GM12891 (cell line): ENCODE measurements at regions not wholly inside any gene's neighbourhood (a gene's known extent, or its start where the extent isn't known, plus 50 kb on each side); places are given as distances from the start of the nearest gene placed in this dataset.

ENCODE experiments used
- DNase-seq: peaks from one replicate; pipeline ENCODE4 v3.0.0; 2011; ENCODE audit warnings: low spot score; ENCODE audit not compliant: insufficient read length
- FAIRE-seq: peaks from 2 replicates; lab custom pipeline; 2011; peaks lifted over from hg19 to GRCh38; lab: Jason Lieb, UNC
- PAX5 ChIP-seq: IDR thresholded peaks from 2 replicates; pipeline ENCODE4 v1.6.1; 2011; ENCODE audit warnings: low read length, moderate library complexity, mild to moderate bottlenecking; ENCODE audit not compliant: insufficient read depth, severe bottlenecking
- POLR2A ChIP-seq: IDR thresholded peaks from 2 replicates; pipeline ENCODE4 v1.6.1; 2011; ENCODE audit warnings: low read depth, low read length, control low read depth
- POLR2AphosphoS5 ChIP-seq: IDR thresholded peaks from 2 replicates; pipeline ENCODE4 v1.6.1; 2011; ENCODE audit warnings: low read depth, low read length, control low read depth
- POU2F2 ChIP-seq: IDR thresholded peaks from 2 replicates; pipeline ENCODE4 v1.6.1; 2011; ENCODE audit warnings: low read depth, mild to moderate bottlenecking, control low read depth, low read length, moderate library complexity
- SPI1 ChIP-seq: IDR thresholded peaks from 2 replicates; pipeline ENCODE4 v1.6.1; 2011; ENCODE audit warnings: low read depth, low read length, control low read depth
- TAF1 ChIP-seq: IDR thresholded peaks from 2 replicates; pipeline ENCODE4 v1.6.1; 2011; ENCODE audit warnings: low read depth, low read length, control low read depth

GRCh38 chr4:28942631-28943030, 1777.5 kb upstream of the PCDH7 start:
- no peak for DNase-seq
- TF ChIP-seq POU2F2 (no peak), POLR2A (no peak), POLR2AphosphoS5 (no peak), TAF1 (no peak), PAX5 (no peak), SPI1 (no peak)
- no peak for FAIRE-seq

DNA sequence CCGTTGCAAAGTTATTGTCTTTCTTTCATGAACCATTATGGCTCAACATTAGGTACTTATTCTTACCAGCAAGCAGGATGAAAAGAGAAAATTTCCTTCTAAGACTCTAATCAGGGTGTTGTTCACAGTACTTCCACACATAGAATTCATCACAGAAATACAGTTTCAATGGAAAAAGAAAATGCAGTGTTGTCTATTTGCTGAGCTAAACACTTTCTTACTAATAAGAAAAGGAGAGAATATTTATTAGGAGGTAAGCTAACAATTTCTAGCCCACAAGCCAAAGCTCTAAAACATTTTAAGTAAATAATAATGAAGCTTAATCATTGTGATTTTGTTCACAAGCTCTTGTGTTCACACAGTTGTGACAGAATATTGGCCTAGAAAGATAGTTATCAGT, 1772.8 kb upstream of the PCDH7 start:
- FAIRE-seq (no peak), DNase-seq (no peak)
- TF ChIP-seq POLR2AphosphoS5 (no peak), TAF1 (no peak)

- TF ChIP-seq PAX5 = no peak
- FAIRE-seq (no peak), DNase-seq (no peak)
Measured at GRCh38 chr4:28948501-28948900, 1771.7 kb upstream of the PCDH7 start.

GRCh38 chr4:28966982-28967381, 1753.2 kb upstream of the PCDH7 start:
- DNase-seq = no peak
- no peak for FAIRE-seq
- TF ChIP-seq POU2F2 (no peak), TAF1 (no peak), SPI1 (no peak), POLR2AphosphoS5 (no peak), POLR2A (no peak), PAX5 (no peak)

DNA sequence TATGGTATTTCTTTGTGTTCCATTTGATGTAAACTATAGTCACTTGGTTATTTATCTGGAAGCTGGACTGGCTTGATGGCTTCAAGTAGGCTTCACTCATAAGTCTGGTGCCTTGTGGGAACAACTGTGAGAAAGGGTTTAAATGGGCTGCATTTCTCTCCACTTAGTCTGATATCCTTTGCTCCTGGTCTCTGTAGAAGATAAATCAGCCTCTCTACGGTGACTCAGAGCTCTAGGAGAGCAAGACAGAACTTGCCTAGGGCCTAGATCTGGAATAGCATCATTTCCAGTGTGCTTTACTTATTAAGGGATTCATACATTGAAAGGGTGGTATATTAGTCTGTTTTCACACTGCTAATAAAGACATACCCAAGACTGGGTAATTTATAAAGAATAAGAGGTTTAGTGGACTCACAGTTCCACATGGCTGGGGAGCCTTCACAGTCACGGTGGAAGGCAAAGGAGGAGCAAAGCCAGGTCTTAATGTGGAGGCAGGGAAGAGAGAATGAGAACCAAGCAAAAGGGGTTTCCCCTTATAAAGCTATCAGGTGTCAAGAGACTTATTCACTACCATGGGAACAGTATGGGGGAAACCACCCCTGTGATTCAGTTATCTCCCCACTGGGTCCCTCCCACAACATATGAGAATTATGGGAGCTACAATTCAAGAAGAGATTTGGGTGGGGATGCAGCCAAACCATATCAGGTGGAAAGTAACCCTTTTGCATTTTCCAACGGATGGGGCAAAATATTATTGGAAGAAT, 1746.4 kb upstream of the PCDH7 start:
- DNase-seq (no peak), FAIRE-seq (no peak)
- TF ChIP-seq TAF1 (no peak), PAX5 (no peak), POU2F2 (no peak), POLR2A (no peak), SPI1 (no peak)

- TF ChIP-seq PAX5 = no peak
- TF ChIP-seq POLR2A = no peak
- no peak for TF ChIP-seq TAF1
- TF ChIP-seq POLR2AphosphoS5 = no peak
- no peak for TF ChIP-seq POU2F2
- TF ChIP-seq SPI1 = no peak
- FAIRE-seq (no peak), DNase-seq (no peak)
Measured at GRCh38 chr4:28976369-28976768, 1743.8 kb upstream of the PCDH7 start.

DNA sequence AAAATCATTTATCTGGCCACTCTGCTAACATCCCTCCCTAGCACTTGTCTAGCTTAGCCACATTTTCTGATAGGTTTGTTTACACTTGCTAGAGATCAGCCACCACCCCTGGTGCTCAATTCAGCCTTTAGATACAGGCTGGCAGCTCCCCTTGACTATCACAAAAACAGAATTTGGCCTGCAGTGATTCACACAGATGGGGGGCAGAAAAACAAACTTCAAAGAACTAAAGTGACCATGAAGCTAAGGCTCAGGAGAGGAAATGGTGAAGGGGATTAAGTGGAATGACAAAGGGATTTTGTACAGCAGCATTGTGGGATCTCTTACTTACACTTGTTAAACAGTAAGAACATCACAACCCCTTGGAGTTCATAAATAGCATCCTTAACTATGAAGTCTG, 1718.0 kb upstream of the PCDH7 start:
- DNase-seq = no peak
- no peak for FAIRE-seq
- no peak for TF ChIP-seq TAF1
- no peak for TF ChIP-seq POLR2AphosphoS5
- no peak for TF ChIP-seq POU2F2
- no peak for TF ChIP-seq SPI1
- TF ChIP-seq PAX5 = no peak
- TF ChIP-seq POLR2A = no peak

DNA sequence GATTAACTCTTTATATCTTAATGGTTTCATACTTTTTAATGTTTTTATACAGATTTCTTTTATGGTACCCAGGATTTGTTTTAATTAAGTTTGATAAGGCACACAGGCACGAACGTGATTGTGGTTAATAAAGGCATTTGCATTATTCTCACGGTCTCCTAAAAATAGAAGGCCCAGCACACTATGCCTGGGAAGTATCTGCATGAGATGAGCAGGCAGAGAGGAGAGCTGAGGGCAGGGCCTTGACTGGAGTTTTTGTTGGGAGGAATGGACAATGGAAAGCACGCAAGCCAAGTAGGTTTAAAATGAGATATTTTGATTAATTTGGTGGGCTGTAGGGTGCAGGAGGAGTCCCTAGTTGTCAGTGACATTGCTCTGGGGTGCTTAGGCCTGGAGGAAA, 1714.3 kb upstream of the PCDH7 start:
- TF ChIP-seq PAX5 (no peak), SPI1 (no peak), POLR2A (no peak), POLR2AphosphoS5 (no peak), POU2F2 (no peak), TAF1 (no peak)
- FAIRE-seq (no peak), DNase-seq (no peak)

- no peak for DNase-seq
- TF ChIP-seq PAX5 (no peak), POLR2A (no peak)
- no peak for FAIRE-seq
Measured at GRCh38 chr4:29009908-29010307, 1710.3 kb upstream of the PCDH7 start.

DNA sequence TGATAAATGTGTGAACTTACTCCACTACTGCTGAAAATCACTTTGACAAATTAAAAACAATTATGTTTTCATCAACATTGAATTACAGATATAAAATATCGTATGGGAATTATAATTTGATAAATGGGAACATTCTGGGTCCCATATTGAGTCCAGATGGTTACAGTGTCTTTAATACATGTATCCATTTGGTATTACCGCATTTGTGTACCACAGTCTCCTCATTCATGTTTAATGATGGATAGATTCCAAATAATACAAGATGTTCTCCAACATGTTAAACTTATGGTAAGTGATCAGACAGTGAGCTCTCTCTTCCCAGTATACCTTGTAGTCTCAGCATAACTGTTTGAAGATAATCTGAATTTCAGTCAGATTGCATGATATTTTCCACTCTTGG, 1706.8 kb upstream of the PCDH7 start:
- FAIRE-seq = no peak
- DNase-seq = no peak
- no peak for TF ChIP-seq PAX5
- TF ChIP-seq POLR2AphosphoS5 = no peak
- TF ChIP-seq SPI1 = no peak
- TF ChIP-seq POLR2A = no peak
- TF ChIP-seq TAF1 = no peak
- no peak for TF ChIP-seq POU2F2
